Left lung (tissue), 4 donors: ENCODE measurements at regions not wholly inside any gene's neighbourhood (a gene's known extent, or its start where the extent isn't known, plus 50 kb on each side); places are given as distances from the start of the nearest gene placed in this dataset.

Experiments
- ATAC-seq: fragments of 200-7000 bp; cut with Tn5 transposase; one replicate; pipeline ENCODE4 v1.9.1; 2020; ENCODE audit warnings: moderate library complexity
- DNase-seq, 4 donors: peaks; one replicate each; pipeline ENCODE4 v3.0.0-alpha.2; 2013 to 2020
- H3K27ac ChIP-seq, 2 donors: fragments of 200-600 bp; sonication (generic) in 1 of 2; one replicate each; pipeline versions ENCODE4 v1.5.0 to v1.8.0; 2020 to 2021
- H3K27me3 ChIP-seq, 2 donors: fragments of 200-600 bp; sonication (generic) in 1 of 2; one replicate each; pipeline versions ENCODE4 v1.5.0 to v1.8.0; 2020 to 2021
- H3K36me3 ChIP-seq, 2 donors: fragments of 200-600 bp; sonication (generic) in 1 of 2; one replicate each; pipeline versions ENCODE4 v1.5.0 to v1.8.0; 2020 to 2021
- H3K4me1 ChIP-seq, 2 donors: fragments of 200-600 bp; one replicate each; pipeline ENCODE4 v1.8.0; 2021
- H3K4me3 ChIP-seq, 2 donors: fragments of 200-600 bp; sonication (generic) in 1 of 2; one replicate each; pipeline versions ENCODE4 v1.5.0 to v1.8.0; 2020 to 2021; ENCODE audit warnings: mild to moderate bottlenecking in 1 of 2
- H3K9me3 ChIP-seq, 2 donors: fragments of 200-600 bp; sonication (generic) in 1 of 2; one replicate each; pipeline versions ENCODE4 v1.5.0 to v1.8.0; 2020 to 2021
- CTCF ChIP-seq, 2 donors: fragments of 200-600 bp; sonication (generic) in 1 of 2; IDR thresholded peaks; one replicate each; pipeline versions ENCODE4 v1.5.0 to v1.8.0; 2021; ENCODE audit warnings: antibody characterized with exemption in 2 of 2
- intact Hi-C, 2 donors: fragments of 100-400 bp; cut with DNase I; formaldehyde crosslinking; loops; one replicate each; pipeline versions ENCODE4 v1.11.2 to v1.14.2; 2022
- donor health status: DM: no; HTN: yes; CAD: no.
- donor health status: DM: no; HTN: no; CAD: no.

GRCh38 chr16:6019490-6019991 lies 921.9 kb upstream of the EEF2KMT start:
- Histone ChIP-seq H3K9me3 (peaks cover 0 to 1% of the 10 kb centered on the region in 2 donors), H3K27me3 (peaks cover 13 to 60% of the 10 kb centered on the region in 2 donors), H3K36me3 (no peaks in the 10 kb centered on the region), H3K4me1 (no peaks in the 10 kb centered on the region), H3K27ac (no peak overlapping the region), H3K4me3 (no peak overlapping the region)
- DNase-seq: peak in 1 of 4 donors; percentile 75
- intact Hi-C loops: no loop called here
- TF ChIP-seq CTCF (IDR thresholded peaks at IDR 0.05): no peak
- no peak for ATAC-seq

DNA sequence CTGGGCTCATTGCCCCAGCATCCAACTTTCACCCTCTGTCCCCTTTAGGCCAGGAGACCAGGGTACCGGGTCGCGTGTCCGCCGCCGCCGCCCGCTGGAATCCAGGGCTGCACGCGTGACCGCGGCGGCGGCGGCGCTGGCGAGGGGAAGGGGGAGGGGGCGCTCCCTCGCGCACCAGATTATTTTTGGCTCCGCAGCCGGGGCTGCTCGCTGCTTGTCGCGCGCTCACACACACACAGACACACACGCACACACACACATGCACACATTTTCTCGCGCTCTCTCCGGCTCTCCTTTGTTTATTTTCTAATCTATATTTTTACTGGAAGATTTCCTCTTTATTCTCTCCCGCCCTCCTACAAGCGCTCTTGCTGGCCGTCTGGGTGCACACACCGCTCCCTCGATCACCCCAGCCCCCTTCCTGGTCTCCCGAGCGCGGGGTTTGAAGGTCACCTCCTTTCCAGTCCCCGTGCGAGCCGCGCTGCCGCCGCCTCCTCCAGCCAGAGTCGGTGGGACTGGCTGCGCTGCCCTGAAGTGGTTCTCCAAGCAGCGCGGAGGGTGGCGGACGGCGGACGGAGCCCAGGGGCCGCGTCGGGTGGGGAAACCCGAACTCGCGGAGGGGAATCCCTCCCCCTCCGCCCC lies 921.4 kb upstream of the EEF2KMT start:
- H3K27me3 ChIP-seq: peaks cover 13 to 60% of the 10 kb centered on the region in 2 donors

GRCh38 chr16:6016530-6017184 lies 919.1 kb upstream of the EEF2KMT start:
- Histone ChIP-seq H3K4me3 (no peak overlapping the region), H3K27me3 (peaks cover 13 to 50% of the 10 kb centered on the region in 2 donors), H3K36me3 (no peaks in the 10 kb centered on the region), H3K4me1 (no peaks in the 10 kb centered on the region), H3K27ac (no peak overlapping the region), H3K9me3 (peaks cover 0 to 1% of the 10 kb centered on the region in 2 donors)
- peak; percentile 70 for ATAC-seq
- peak in 1 of 4 donors; percentile 30 for DNase-seq
- intact Hi-C loops: no loop called here
- no peak for TF ChIP-seq CTCF (IDR thresholded peaks at IDR 0.05)

More for the DNA sequence above, 921.4 kb upstream of the EEF2KMT start:
- peak in 1 of 4 donors; percentile 64 for DNase-seq
- intact Hi-C loops: no loop called here
- Histone ChIP-seq H3K27ac (no peak overlapping the region), H3K4me1 (no peaks in the 10 kb centered on the region), H3K9me3 (peaks cover 0 to 1% of the 10 kb centered on the region in 2 donors), H3K36me3 (no peaks in the 10 kb centered on the region), H3K4me3 (no peak overlapping the region)
- ATAC-seq: no peak
- no peak for TF ChIP-seq CTCF (IDR thresholded peaks at IDR 0.05)

DNA sequence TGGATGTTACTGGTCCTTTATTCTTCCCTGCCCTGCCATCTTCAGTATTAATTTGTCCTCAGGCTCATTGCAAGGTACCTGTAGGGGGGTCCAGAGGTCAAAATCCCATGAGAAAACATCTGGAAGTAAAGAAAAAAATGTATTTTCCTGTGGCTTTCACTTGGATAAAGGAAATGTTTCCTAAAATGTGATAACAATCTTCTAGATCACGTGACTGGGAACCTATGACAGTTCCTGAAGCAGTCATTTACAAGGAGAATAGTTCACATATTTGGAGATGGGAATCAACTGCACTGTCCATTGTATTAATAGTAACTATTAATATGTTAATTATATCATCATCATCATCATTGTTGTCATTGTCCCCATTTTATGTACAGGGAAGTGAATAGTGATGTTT lies 915.1 kb upstream of the EEF2KMT start:
- DNase-seq (no peak), ATAC-seq (no peak)
- H3K9me3 ChIP-seq: peaks cover 0 to 1% of the 10 kb centered on the region in 2 donors
- H3K27ac ChIP-seq: no peak overlapping the region
- H3K27me3 ChIP-seq: peaks cover 0 to 11% of the 10 kb centered on the region in 2 donors
- intact Hi-C loops: no loop called here
- no peak for TF ChIP-seq CTCF (IDR thresholded peaks at IDR 0.05)
- no peak overlapping the region for H3K4me3 ChIP-seq
- H3K4me1 ChIP-seq: no peaks in the 10 kb centered on the region
- H3K36me3 ChIP-seq: no peaks in the 10 kb centered on the region

GRCh38 chr16:6009151-6009550 lies 911.6 kb upstream of the EEF2KMT start:
- intact Hi-C loops: no loop called here
- TF ChIP-seq CTCF (IDR thresholded peaks at IDR 0.05): no peak
- no peak for DNase-seq
- H3K9me3 ChIP-seq: no peaks in the 10 kb centered on the region
- no peak overlapping the region for H3K27ac ChIP-seq
- H3K4me3 ChIP-seq: no peak overlapping the region
- no peaks in the 10 kb centered on the region for H3K4me1 ChIP-seq
- H3K36me3 ChIP-seq: no peaks in the 10 kb centered on the region
- no peaks in the 10 kb centered on the region for H3K27me3 ChIP-seq
- ATAC-seq: no peak
